ENCODE measurements at regions not wholly inside any gene's neighbourhood (a gene's known extent, or its start where the extent isn't known, plus 50 kb on each side); places are given as distances from the start of the nearest gene placed in this dataset. TPM values are rescaled to one million over a fixed set of nuclear protein-coding genes. Genes with fewer than 3 reads are reported as not detected.

- Histone ChIP-seq H3K36me3 (ENCODE audit: control insufficient read depth, insufficient read depth, low read length) (no peaks in the 10 kb centered on the region), H3K9me3 (ENCODE audit: control insufficient read depth, insufficient read depth, low read length) (no peaks in the 10 kb centered on the region), H3K27ac (ENCODE audit: low read depth, low read length) (no peak overlapping the region), H3K27me3 (ENCODE audit: control insufficient read depth, insufficient read depth, low read length) (no peaks in the 10 kb centered on the region), H3K4me3 (ENCODE audit: low read depth, low read length) (no peak overlapping the region), H3K4me1 (ENCODE audit: control insufficient read depth, insufficient read depth, low read length) (peaks cover 10% of the 10 kb centered on the region)
- no CpG with 5 or more reads among the region's 4 CpGs for WGBS (ENCODE audit: insufficient coverage)
- no peak for DNase-seq (ENCODE audit: low read depth in 4 of 6, low spot score in 6 of 6)
Observed at GRCh38 chr2:104793966-104794365, 59.9 kb upstream of the POU3F3 start.

- WGBS (ENCODE audit: insufficient coverage), result no CpG with 5 or more reads among the region's 2 CpGs
- Histone ChIP-seq H3K36me3 (ENCODE audit: control insufficient read depth, insufficient read depth, low read length) (no peaks in the 10 kb centered on the region), H3K27me3 (ENCODE audit: control insufficient read depth, insufficient read depth, low read length) (no peaks in the 10 kb centered on the region), H3K4me3 (ENCODE audit: low read depth, low read length) (no peak overlapping the region), H3K9me3 (ENCODE audit: control insufficient read depth, insufficient read depth, low read length) (no peaks in the 10 kb centered on the region), H3K4me1 (ENCODE audit: control insufficient read depth, insufficient read depth, low read length) (peaks cover 7% of the 10 kb centered on the region), H3K27ac (ENCODE audit: low read depth, low read length) (no peak overlapping the region)
- DNase-seq (ENCODE audit: low read depth in 4 of 6, low spot score in 6 of 6), result no peak
Observed at GRCh38 chr2:104794441-104794840, 59.5 kb upstream of the POU3F3 start.

Small RNA genes lying in the stretch of these regions (small RNA-seq; reads per million reads assigned to genes)
- gene RF00139 (ENCODE audit: low replicate concordance) (not detected), gene RF02091 (ENCODE audit: low replicate concordance) (not detected)

All from spinal cord (tissue), 10 donors.